H1 (cell line): ENCODE measurements at regions not wholly inside any gene's neighbourhood (a gene's known extent, or its start where the extent isn't known, plus 50 kb on each side); places are given as distances from the start of the nearest gene placed in this dataset.

Experiments
- CHD2 ChIP-seq: IDR thresholded peaks from 2 replicates; pipeline ENCODE4 v1.6.1; 2012; ENCODE audit warnings: low read length, improper control_type of control experiment
- EP300 ChIP-seq, 2 experiments: IDR thresholded peaks; 1 replicate in 1 of 2; 2 replicates in 1 of 2; pipeline ENCODE4 v1.6.1; 2011 to 2012; ENCODE audit warnings: low read depth in 2 of 2, low read length in 2 of 2, mild to moderate bottlenecking in 2 of 2, borderline replicate concordance in 1 of 2, inconsistent platforms in 1 of 2, moderate library complexity in 1 of 2
- EZH2 ChIP-seq: fragments of 200-600 bp; sonication (generic); IDR thresholded peaks from 2 replicates; pipeline ENCODE4 v1.7.1; 2012; ENCODE audit warnings: low read depth, mild to moderate bottlenecking, moderate library complexity, low read length, inconsistent platforms; ENCODE audit not compliant: severe bottlenecking
- KDM1A ChIP-seq: fragments of 200-600, 300-600 bp; sonication (generic); IDR thresholded peaks from 2 replicates; pipeline ENCODE4 v1.7.1; 2016; ENCODE audit warnings: mild to moderate bottlenecking, low read length, borderline replicate concordance
- MAX ChIP-seq: IDR thresholded peaks from 2 replicates; pipeline ENCODE4 v1.6.1; 2012; ENCODE audit warnings: inconsistent platforms
- NRF1 ChIP-seq: IDR thresholded peaks from 2 replicates; pipeline ENCODE4 v1.6.1; 2011; ENCODE audit warnings: mild to moderate bottlenecking, low read depth, low read length, improper control_type of control experiment
- POLR2A ChIP-seq, 2 experiments: IDR thresholded peaks; 1 replicate in 1 of 2; 2 replicates in 1 of 2; pipeline ENCODE4 v1.6.1; 2011; ENCODE audit warnings: low read depth in 2 of 2, low read length in 2 of 2, mild to moderate bottlenecking in 2 of 2; ENCODE audit errors: control extremely low read depth in 1 of 2
- POLR2AphosphoS5 ChIP-seq: IDR thresholded peaks from 2 replicates; pipeline ENCODE4 v1.6.1; 2011; ENCODE audit warnings: low read depth, low read length
- TAF1 ChIP-seq: IDR thresholded peaks from 2 replicates; pipeline ENCODE4 v1.6.1; 2011; ENCODE audit warnings: mild to moderate bottlenecking, low read depth, low read length
- TBP ChIP-seq: IDR thresholded peaks from 2 replicates; pipeline ENCODE4 v1.6.1; 2011; ENCODE audit warnings: low read depth, low read length, improper control_type of control experiment

- no peak for TF ChIP-seq TBP
- no peak for TF ChIP-seq EP300 (IDR thresholded peaks at IDR 0.05; ENCODE audit: borderline replicate concordance in 1 of 2, low read depth in 2 of 2, low read length in 2 of 2)
- no peak for TF ChIP-seq MAX
- no peak for TF ChIP-seq EZH2
- TF ChIP-seq NRF1, result no peak
- no peak for TF ChIP-seq CHD2
- TF ChIP-seq POLR2AphosphoS5, result no peak
- TF ChIP-seq KDM1A, result no peak
- no peak for TF ChIP-seq POLR2A (IDR thresholded peaks at IDR 0.05; ENCODE audit: control extremely low read depth in 1 of 2, low read depth in 2 of 2, low read length in 2 of 2)
- TF ChIP-seq TAF1, result no peak
These were observed 131.1 kb upstream of the MPDZ start for GRCh38 chr9:13410566-13411031.
